ENCODE measurements at regions not wholly inside any gene's neighbourhood (a gene's known extent, or its start where the extent isn't known, plus 50 kb on each side); places are given as distances from the start of the nearest gene placed in this dataset.

- no peak for DNase-seq
Measured at GRCh38 chr21:16838331-16838730, 674.5 kb upstream of the CXADR start.

GRCh38 chr21:16840538-16840937 lies 672.3 kb upstream of the CXADR start:
- DNase-seq, result no peak

- no peak for DNase-seq
Measured at GRCh38 chr21:16841975-16842695, 670.7 kb upstream of the CXADR start.

GRCh38 chr21:16842696-16843035 lies 670.2 kb upstream of the CXADR start:
- no peak for DNase-seq

GRCh38 chr21:16847211-16847610 lies 665.6 kb upstream of the CXADR start:
- no peak for DNase-seq

GRCh38 chr21:16851054-16851453 lies 661.8 kb upstream of the CXADR start:
- no peak for DNase-seq

- no peak for DNase-seq
Measured at GRCh38 chr21:16855164-16855667, 657.6 kb upstream of the CXADR start.

GRCh38 chr21:16863362-16863905 lies 649.4 kb upstream of the CXADR start:
- no peak for DNase-seq

- no peak for DNase-seq
Measured at GRCh38 chr21:16863908-16864307, 648.9 kb upstream of the CXADR start.

- no peak for DNase-seq
Measured at GRCh38 chr21:16865632-16866031, 647.2 kb upstream of the CXADR start.

- DNase-seq, result no peak
Measured at GRCh38 chr21:16866851-16867250, 646.0 kb upstream of the CXADR start.

- no peak for DNase-seq
Measured at GRCh38 chr21:16870103-16870502, 642.7 kb upstream of the CXADR start.

- no peak for DNase-seq
Measured at GRCh38 chr21:16872616-16873015, 640.2 kb upstream of the CXADR start.

- no peak for DNase-seq
Measured at GRCh38 chr21:16873176-16873575, 639.7 kb upstream of the CXADR start.

- no peak for DNase-seq
Measured at GRCh38 chr21:16873596-16873995, 639.2 kb upstream of the CXADR start.

GRCh38 chr21:16879479-16879878 lies 633.4 kb upstream of the CXADR start:
- no peak for DNase-seq

- no peak for DNase-seq
Measured at GRCh38 chr21:16891821-16892220, 621.0 kb upstream of the CXADR start.

GRCh38 chr21:16900685-16901084 lies 612.2 kb upstream of the CXADR start:
- DNase-seq, result no peak

- DNase-seq, result no peak
Measured at GRCh38 chr21:16908077-16908476, 604.8 kb upstream of the CXADR start.

GRCh38 chr21:16910435-16911165 lies 602.2 kb upstream of the CXADR start:
- no peak for DNase-seq

GRCh38 chr21:16911166-16911607 lies 601.7 kb upstream of the CXADR start:
- no peak for DNase-seq

- DNase-seq, result no peak
Measured at GRCh38 chr21:16912075-16912474, 600.8 kb upstream of the CXADR start.

GRCh38 chr21:16913010-16913409 lies 599.8 kb upstream of the CXADR start:
- no peak for DNase-seq

All from left kidney (tissue), 1 donor.